Suppressor macrophage (primary cell): ENCODE measurements at regions not wholly inside any gene's neighbourhood (a gene's known extent, or its start where the extent isn't known, plus 50 kb on each side); places are given as distances from the start of the nearest gene placed in this dataset.
"Not testable (repeated sequence)": the region's sequence is repeated elsewhere in the genome, so short reads cannot be mapped to it uniquely, and the experiment has no call there.

ENCODE experiments used
- DNase-seq, 4 experiments: peaks; one replicate each; pipeline ENCODE4 v3.0.0-alpha.2; 2020 to 2022

DNA sequence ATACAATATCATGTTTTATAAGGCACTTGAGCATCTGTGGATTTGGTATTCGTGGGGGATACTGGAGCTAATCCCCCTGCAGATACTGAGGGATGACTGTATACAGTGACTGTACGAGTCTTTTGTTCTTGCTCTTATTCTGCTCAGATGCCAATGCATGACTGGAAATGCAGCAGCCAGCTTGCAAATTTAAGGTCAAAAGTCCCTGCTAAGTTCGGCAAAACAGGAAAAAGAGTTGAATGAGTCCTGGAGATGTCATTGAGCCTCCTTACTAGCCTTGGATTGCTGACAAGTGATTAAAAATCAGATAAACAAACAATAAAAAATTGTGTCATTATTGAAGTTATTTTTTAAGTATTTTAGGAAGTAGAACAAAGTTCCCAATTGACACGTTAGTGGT is 599.3 kb upstream of the IMPG1 start:
- no peak for DNase-seq

DNA sequence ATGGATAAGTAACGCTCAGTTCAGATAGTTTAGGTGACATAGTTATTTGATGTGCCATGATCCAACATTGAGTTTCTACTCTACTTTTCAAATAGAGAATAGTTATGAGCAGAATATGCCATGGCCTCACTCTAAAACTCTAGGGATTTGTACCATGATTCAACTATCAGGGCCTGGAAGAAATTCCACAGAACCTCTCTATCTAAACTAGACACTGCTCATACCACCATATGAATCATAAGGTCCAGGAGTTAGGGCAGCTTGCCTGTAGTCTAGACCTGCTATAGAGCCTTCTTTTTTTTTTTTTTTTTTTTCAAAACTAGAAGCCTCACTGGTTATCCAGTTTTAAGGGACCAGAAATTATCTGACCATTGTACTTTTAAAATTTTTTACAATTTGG is 571.8 kb upstream of the IMPG1 start:
- DNase-seq, result no peak

DNA sequence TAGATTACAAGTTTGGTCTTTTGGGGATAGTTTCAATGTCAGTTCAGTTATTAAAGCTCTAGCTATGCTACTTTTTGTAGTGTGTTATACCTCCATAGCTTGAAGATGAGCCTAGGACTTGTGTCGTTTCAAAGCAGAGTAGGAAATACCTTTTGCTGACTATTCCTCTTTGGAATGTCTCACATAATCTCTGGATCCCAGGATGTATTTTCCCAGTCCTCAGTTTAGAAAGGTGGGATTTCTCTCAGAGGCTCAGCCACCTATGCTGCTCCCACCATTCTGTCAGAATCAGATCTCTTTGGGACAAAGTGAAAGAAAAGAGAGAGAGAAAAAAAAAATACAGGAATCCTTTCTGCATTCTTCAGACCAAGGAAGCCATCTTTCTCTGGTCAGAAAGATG is 567.5 kb upstream of the IMPG1 start:
- no peak for DNase-seq

DNA sequence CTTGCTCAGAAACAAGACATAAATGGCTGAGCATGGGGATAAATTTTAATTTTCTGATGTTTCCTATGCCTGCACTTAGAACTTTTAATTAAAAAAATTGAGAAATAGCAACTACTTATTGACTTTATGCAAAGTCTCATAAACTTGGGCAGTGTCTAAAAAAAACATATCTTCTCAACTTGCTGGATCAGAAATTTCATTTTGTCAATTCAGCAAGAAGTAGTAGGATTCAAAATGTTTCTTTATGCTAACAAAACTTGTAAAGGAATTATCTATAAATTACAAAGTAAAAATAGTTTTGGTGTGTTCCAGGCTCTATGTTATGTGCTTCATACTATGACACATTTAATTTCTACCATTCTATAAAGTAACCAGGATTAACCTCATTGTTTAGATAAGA is 562.2 kb upstream of the IMPG1 start:
- no peak for DNase-seq

DNA sequence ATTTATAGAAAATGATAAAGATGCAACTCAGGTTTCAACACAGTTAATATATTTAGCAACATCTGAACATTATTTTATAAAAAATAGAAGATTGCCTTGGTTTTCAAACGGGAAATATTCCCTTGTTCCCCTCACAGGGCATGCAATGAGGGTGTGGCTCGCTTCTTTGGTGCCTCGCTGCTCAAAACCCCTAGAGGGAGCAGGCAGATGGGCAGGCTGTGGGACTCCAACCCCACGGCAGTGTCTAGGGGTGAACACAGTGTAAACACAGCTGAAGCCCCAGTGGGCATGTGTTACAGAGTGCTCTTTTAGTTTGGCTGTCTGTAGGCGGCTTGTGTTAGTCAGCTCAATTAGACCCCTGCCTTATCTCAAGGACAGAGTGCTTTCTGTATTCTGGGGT is 560.8 kb upstream of the IMPG1 start:
- no peak for DNase-seq

DNA sequence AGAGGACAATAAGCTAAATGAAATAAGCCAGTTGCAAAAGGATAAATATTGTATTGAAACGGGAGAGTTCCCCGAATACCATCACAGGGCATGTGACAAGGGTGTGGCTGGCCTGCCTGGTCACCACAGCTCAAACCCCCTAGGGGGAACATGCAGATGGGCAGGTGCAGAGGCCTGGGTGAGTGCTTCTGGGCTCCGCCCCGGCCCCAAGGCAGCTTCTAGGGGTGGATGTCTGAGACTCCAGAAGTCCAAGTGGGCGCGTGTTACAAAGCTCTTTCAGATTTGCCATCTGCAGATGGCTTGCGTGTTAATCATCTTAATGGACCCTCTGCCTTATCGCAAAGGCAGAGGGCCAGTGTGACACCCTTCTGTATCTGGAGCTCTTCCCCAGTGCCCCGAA is 559.2 kb upstream of the IMPG1 start:
- no peak for DNase-seq

DNA sequence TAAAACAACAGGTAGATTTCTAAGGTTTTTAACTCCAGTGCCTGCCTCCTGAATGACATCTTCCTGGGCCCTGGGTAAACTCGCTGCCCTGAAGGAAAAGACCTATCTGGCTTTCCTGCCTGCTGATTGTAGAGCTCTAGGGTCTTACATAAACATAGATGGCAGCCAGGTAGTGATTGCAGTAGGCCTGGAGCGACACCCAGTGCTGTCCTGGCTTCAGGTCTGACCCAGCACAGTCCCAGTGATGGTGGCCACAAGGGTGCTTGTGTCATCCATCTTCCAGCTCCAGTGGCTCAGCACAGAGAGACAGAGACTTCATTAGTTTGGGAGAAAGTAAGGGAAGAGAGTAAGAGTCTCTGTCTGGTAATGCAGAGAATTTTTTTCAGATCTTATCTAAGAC is 542.9 kb upstream of the IMPG1 start:
- DNase-seq, result no peak

DNA sequence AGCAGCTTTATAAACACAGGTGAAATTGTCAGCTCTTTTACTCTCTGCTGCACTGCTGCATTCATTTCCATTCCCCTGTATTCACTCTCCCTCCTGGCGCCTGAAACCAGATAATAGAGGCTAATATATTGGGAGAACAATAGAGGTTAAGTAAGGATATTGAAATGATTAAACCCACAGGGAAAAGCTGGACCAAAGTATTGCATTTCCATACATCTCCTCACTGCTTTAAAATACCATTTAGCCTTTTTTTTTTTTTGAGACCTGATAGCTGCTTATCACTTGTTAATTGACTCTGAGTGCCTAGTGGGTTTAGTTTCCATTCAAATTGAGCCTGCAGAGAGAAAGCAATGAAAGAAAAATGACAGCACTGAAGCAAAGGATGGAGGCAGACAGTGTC is 540.5 kb upstream of the IMPG1 start:
- DNase-seq, result no peak

DNA sequence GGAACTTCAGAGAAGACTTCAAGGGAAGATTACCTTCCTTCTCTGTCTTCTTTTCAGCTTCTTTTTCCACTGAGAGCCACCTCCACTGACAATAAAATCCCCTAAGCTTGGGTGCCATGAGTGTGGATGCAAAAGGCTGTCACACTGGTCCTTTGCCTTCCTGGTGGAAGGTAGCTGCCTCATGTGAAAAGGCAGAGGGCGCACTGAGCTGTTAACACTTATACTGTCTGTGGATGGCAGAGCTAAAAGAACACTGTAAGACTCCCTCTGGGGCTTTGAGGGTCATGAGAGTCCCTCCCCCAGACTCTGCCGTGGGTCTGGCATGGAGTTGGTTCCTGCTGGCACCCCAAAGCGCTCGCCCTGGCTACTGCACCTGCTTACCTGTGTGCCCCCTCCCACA is 536.7 kb upstream of the IMPG1 start:
- no peak for DNase-seq

DNA sequence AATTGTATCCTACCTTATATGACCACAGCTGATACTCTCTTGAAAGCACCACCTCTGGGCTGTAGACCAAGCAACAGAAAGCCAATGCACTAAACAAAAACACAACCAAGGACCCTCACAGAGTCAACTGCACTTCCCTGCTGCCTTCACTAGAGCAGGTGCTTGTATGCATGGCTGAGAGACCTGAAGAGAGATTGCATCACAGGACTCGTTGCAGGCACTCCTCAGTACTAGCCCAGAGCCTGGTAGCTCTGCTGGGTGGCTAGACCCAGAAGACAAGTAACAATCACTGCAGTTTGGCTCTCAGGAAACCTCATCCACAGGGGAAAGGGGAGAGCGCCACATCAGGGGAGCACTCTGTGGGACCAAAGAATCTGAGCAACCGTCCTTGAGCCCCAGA is 521.6 kb upstream of the IMPG1 start:
- DNase-seq, result no peak

DNA sequence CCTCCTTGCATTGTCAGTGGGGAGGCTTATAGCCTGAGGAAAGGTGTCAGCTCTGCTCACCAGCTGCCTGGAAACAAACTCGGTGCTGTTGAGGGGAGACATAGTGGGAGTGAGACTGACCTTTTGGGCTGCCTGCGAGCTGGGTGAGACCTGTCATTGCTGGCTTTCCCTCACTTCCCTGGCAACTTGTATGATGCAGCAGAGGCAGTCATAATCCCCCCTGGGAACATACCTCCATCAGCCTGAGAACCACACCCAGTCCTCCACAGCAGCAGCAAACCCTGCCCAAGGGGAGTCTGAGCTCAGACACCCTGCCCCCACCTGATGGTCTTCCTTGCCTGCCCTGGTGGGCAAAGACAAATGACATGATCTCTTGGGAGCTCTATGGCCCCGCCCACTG is 521.2 kb upstream of the IMPG1 start:
- no peak for DNase-seq

DNA sequence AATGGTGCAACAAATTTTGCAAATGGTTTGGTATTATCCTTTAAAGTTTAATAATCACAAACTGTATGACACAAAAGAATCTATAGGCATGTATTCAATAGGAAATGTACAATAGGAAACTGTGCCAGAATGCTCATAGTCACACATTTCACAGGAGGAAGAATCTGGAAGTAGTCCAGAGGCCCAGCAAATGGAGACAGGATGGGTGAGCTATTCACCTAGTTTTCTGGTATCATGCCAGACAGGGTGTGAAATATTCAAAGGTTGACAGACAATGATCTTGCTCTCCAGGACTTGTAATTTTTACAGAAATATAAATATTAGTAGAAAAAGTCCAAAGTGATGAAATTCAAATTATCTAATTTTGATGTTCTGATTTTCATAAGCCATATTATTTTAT is 520.1 kb upstream of the IMPG1 start:
- DNase-seq, result no peak

DNA sequence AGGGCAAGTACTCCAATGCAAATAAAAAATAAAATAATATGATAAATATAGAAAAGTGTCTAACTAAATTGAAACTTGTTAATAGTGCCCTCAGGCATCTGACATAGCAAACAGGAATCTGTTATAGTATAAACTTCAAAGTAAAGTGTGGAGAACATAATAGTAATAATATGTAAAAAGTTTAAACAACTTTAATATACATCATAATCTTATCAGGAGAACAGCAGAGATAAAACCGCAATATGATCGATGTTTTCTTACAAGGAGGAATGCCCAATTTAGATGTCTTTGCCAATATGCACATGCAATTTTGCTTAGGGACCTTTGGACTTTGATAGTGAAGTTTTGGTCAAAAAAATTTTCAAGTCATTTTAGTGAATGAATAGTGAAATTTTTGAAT is 514.8 kb upstream of the IMPG1 start:
- no peak for DNase-seq

DNA sequence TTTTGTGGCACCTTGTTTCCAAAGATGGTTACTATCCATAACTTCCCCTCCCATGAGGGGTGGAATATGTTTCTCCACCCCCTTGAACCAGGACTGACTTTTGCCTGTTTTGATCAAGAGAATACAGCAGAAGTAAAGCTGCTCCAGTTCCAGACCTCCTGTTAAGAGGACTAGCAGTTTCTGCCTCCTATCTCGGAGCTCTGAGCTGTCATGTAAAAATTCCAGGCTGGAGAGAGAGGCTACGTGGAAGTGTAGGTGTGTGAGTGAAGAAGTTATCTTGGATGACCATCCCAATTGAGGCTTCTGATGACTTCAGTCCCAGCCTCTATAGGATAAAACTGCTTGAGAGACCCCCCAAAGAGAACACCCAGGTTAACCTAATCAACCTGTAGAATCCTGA is 511.7 kb upstream of the IMPG1 start:
- no peak for DNase-seq

DNA sequence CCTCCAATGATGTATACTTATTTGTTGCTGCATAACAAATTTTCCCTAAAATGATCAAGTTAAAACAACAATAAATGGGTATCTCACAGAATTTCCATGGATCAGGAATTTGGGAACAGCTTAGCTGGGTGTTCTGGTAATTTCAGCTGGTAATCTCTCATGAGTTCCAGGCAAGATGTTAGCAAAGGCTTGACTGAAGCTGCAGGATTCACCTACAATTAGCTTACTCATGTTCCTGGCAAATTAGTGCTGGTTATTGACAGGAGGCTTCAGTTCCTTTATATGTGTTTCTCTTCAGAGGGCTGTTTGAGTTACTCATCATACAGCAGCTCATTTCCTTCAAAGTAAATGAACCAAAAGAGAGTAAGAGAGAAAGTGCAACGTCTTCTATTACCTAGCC is 506.3 kb upstream of the IMPG1 start:
- DNase-seq, result no peak

DNA sequence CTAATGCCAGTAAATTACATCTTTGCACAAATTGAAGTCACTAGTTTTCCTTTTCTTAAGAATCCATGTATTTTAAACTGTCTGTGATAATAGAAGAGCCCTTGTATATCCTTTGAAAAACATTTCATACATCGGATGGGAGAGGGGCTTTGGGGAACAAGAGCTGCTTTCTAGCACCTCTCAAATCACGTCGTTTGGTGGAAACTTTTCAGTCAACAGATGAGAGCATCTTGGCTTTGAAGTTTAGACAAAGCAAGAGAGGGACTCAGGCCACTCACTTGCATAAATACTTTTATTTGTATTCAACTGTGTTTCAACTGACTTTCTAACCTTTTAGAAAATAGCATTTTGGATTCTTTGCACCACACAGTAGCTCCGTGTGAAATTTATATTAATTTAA is 502.3 kb upstream of the IMPG1 start:
- no peak for DNase-seq

DNA sequence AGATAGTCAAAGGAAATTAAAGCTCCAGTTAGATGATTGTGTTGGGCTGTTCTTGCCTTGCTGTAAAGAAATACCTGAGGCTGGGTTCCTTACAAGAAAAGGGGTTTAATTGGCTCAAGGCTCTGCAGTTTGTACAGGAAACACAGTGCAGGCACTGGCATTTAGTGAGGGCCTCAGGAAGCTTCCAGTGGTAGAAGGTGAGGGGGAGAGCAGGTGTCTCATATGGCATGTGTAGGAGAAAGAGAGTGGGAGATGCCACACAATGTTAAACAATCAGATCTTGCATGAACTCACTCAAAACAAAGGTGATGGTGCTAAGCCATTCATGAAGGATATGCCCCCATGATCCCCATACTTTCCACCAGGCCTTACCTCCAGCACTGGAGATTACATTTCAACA is 493.5 kb upstream of the IMPG1 start:
- no peak for DNase-seq

DNA sequence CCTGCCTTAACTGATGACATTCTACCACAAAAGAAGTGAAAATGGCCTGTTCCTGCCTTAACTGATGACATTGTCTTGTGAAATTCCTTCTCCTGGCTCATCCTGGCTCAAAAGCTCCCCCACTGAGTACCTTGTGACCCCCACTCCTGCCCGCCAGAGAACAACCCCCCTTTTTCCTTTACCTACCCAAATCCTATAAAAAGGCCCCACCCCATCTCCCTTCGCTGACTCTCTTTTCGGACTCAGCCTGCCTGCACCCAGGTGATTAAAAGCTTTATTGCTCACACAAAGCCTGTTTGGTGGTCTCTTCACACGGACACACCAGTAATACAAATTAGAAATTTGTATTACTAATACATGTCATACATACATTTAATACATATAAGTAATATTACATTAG is 489.9 kb upstream of the IMPG1 start:
- DNase-seq, result not testable (repeated sequence)

DNA sequence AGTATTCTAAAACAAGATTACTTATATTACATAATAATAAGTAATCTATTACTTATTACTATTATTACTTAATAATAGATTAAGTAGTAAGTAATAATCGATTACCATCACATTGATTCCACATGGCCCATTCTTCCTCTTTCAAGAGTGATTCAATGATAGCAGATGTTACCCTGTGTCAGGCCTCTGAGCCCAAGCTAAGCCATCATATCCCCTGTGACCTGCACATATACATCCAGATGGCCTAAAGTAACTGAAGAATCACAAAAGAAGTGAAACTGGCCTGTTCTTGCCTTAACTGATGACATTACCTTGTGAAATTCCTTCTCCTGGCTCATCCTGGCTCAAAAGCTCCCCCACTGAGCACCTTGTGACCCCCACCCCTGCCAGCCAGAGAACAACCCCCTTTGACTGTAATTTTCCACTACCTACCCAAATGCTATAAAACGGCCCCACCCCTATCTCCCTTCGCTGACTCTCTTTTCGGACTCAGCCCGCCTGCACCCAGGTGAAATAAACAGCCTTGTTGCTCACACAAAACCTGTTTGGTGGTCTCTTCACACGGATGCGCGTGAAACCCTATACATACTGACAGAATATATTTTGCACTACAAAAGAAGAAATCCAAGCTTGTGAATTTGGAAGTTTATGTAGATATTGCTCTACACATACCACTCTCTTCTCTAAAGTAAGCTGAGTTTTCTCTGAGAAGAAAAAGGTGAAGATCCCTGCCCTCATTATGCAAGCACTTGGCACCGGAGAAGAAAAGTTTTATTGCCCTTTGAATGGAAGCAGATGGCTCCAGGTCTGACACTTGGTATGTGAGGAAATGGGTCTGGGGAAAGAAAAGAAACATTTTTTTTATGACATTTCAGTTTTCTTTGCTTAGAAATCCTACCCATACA is 488.6 kb upstream of the IMPG1 start:
- not testable (repeated sequence) for DNase-seq

DNA sequence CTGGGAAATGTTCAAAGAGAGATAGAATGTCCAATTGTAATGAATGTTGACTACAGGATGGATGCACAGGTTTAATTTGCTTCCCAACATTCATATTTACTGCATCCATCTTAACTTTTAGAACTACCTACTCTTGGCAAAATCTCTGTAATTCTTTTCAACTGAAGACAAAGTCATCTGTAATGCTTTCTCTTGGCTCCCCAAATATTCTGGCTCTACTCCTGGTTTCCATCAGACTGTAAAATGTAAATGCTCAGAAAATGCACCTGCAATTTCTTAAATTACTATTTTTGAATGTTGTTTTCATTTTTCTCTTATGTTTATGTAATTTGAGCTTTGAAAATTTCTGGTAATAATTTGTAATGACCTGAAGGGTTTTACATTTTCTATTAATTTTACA is 480.8 kb upstream of the IMPG1 start:
- DNase-seq, result no peak

DNA sequence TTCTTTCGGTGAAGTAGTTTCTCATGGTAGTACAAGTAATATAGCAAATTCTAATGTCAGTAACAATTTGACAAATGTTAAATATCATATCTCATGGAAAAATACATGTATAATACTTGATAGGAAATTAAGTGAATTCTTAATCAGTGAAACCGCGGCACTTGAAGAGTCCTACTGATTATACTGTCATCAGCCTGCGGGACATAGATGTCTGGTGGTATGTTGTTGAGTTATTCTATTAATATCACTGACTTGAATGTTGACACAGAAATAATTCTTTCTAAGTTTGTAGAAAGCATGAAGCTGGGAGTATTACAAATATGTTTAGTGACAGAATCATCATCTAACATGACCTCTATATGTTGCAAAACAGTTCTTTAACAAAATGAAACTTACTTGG is 479.8 kb upstream of the IMPG1 start:
- DNase-seq, result no peak

DNA sequence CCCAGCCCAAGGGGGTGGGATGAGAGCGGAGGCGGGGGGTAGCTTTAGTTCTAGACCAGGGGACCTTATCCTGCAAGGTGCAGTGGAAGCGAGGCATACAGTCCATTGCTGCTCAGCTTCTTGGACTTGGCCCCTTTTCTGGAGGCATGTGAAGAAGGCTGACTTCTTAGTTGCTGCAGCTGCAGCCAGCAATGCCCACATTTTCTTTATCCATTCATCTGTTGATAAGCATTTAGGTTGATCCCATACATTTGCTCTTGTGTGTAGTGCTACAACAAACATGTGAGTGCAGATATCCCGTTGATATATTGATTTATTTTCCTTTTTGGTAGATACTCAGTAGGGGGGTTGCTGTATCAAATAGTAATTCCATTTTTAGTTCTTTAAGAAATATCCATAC is 461.2 kb upstream of the IMPG1 start:
- no peak for DNase-seq

DNA sequence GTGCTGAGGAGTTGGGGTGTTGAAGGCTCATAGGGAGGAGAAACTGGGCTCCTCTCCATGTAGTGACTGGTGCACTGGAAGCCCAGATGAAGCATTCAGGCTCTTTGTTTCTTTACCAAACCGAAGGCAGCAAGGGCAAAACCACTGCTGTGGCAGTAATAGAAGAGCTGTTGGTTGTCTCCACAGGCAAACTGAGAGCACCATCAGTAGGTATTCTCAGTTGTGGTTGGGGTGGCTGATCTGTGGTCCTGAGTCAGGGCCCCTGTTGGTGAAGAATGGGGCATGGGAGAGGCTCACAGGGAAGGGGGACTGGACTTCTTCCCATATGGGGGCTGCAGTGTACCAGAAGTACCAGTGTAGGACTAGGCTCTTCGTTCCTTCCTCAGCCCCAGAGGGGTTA is 460.2 kb upstream of the IMPG1 start:
- DNase-seq, result no peak

DNA sequence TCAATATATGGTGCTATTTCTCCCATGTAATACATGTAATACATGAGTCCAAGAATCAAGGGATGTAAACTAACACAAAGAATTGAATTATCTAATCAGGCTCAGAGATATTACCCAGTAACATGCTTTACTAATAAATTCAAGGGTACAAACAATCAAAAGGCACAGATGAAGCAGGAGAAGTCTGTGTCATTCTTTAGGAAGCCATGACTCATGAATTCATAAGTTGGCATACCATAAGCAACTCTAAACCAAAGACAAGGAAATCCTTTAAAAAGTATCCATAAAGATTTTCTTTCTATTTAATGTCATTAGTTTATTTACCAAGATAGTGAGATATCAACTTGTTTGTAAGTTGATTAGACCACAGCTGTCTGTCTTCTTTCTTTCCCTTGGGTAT is 446.0 kb upstream of the IMPG1 start:
- DNase-seq, result no peak

DNA sequence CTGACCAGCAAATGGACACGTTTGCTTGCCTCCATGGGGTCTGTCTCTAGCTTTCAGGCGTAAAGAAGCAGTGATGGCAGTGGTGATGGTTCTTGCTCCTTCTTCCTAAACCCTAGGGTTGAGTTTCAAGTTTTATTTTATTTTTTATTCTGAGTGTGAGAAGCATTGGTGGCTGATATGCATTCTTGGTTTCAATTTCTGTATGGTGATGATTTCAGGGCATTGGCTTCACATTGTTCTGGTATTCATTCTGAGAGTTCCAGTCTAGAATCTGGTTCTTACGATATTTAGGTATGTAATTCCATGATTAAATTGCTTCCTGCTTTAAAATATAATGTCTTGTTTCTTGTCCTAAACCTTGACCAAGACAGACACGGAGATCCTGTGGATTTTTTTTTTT is 444.5 kb upstream of the IMPG1 start:
- no peak for DNase-seq
